IPS-20b (cell line): ENCODE measurements at regions not wholly inside any gene's neighbourhood (a gene's known extent, or its start where the extent isn't known, plus 50 kb on each side); places are given as distances from the start of the nearest gene placed in this dataset.

ENCODE experiments used
- H3K27ac ChIP-seq: one replicate; pipeline ENCODE4 v1.5.1; 2013; ENCODE audit warnings: low read length
- H3K27me3 ChIP-seq: 2 replicates; pipeline ENCODE4 v1.6.1; 2013; ENCODE audit warnings: mild to moderate bottlenecking, low read length, inconsistent platforms; ENCODE audit not compliant: insufficient read depth
- H3K36me3 ChIP-seq: 2 replicates; pipeline ENCODE4 v1.6.1; 2013; ENCODE audit warnings: low read depth, mild to moderate bottlenecking, inconsistent platforms, low read length, moderate library complexity; ENCODE audit not compliant: insufficient read depth
- H3K4me1 ChIP-seq: 2 replicates; pipeline ENCODE4 v1.6.1; 2013; ENCODE audit warnings: mild to moderate bottlenecking, control low read depth, inconsistent platforms, low read length, moderate library complexity; ENCODE audit not compliant: insufficient read depth
- H3K4me3 ChIP-seq: 2 replicates; pipeline ENCODE4 v1.5.1; 2013; ENCODE audit warnings: mild to moderate bottlenecking, low read length, inconsistent platforms
- H3K9ac ChIP-seq: 2 replicates; pipeline ENCODE4 v1.6.1; 2013; ENCODE audit warnings: low read depth, mild to moderate bottlenecking, inconsistent platforms, low read length, moderate library complexity
- H3K9me3 ChIP-seq: 2 replicates; pipeline ENCODE4 v1.6.1; 2013; ENCODE audit warnings: mild to moderate bottlenecking, low read depth, low read length, inconsistent platforms; ENCODE audit not compliant: insufficient read depth

DNA sequence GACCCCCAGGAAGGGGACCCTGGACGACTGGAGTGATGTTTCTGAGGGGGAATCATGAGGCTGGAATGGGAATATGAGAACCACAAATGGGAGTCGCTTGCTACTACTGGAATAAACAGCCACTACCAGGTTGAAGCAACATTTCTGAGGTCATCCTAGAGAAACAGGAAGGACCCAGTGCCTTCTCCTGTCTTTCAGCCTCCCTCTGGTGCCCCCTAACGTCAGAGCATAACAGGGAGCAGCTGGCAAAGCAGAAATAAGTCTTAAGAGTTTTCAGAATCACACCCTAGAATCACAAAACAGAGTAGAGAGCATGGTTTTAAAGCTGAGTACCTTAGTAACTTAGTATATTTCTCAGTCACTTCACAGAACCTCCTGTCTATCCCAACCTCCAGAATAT is 347.8 kb upstream of the PITX2 start:
- H3K36me3 ChIP-seq: no peaks in the 10 kb centered on the region
- no peak overlapping the region for H3K9ac ChIP-seq
- no peaks in the 10 kb centered on the region for H3K4me1 ChIP-seq
- no peak overlapping the region for H3K4me3 ChIP-seq
- no peaks in the 10 kb centered on the region for H3K9me3 ChIP-seq
- H3K27me3 ChIP-seq: 0 out of 2 replicates have a peak, but pooled peaks cover 3% of the 10 kb centered on the region
- no peak overlapping the region for H3K27ac ChIP-seq

DNA sequence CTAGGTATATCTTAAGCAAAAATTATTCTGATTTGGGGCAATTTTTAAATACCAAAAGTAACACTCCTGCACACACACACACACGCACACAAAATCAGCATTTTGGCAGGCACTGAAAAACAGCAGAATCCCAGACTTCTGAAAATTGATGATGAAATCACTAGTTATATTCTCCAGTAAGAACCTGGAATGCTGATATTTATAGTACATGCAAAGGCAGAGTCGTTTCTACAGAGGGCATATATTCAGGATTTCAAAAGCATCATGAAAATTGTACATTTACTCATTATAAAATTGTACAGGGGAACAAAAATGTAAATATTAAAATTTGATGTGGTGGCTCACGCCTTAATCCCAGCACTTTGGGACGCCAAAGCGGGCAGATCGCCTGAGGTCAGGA is 352.5 kb upstream of the PITX2 start:
- no peak overlapping the region for H3K9ac ChIP-seq
- H3K4me1 ChIP-seq: no peaks in the 10 kb centered on the region

DNA sequence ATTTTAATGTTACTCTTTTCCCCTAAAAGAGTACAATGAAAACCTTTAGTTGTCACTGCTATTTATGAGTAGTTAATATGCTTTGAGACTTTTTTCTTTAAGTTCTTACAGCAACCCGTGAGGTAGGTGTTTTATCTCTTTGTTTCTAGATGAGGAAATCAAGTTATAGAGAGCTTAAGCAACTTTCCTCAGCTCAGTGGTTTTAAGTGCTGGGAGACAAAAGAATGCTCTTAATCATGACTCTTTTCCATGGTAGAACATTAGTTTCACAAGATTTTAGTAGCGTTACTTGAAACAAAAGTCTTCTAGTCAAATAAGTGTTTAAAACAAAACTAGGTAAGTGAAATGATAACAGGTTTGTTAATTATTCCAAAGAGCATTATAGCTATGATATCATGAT is 354.7 kb upstream of the PITX2 start:
- H3K27ac ChIP-seq: no peak overlapping the region
- no peaks in the 10 kb centered on the region for H3K9me3 ChIP-seq
- no peak overlapping the region for H3K4me3 ChIP-seq
- H3K4me1 ChIP-seq: no peaks in the 10 kb centered on the region
- H3K36me3 ChIP-seq: no peaks in the 10 kb centered on the region
- no peaks in the 10 kb centered on the region for H3K27me3 ChIP-seq
- no peak overlapping the region for H3K9ac ChIP-seq

More for the DNA sequence above, 352.5 kb upstream of the PITX2 start:
- Histone ChIP-seq H3K4me3 (no peak overlapping the region), H3K27me3 (0 out of 2 replicates have a peak, but pooled peaks cover 3% of the 10 kb centered on the region), H3K9me3 (no peaks in the 10 kb centered on the region), H3K27ac (no peak overlapping the region), H3K36me3 (no peaks in the 10 kb centered on the region)

DNA sequence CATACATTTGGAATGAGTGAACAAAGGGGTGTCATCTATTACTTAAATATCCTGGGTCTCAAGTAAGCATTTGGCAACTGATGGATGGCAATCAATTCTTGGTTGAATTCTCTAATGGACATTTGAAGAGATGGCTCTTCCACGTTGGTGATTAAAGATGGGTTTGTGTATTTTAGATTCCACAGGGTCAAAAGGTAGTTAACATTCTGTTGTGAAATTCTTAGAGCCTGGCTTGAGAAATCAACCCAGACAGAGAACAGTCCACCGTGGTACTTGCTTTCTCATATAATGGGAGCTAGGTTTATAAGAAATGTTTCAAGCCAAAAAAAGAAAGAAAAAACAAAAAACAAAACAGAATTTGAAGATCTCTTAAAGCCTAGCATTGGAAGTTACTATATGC is 355.9 kb upstream of the PITX2 start:
- H3K4me1 ChIP-seq: no peaks in the 10 kb centered on the region
- no peak overlapping the region for H3K9ac ChIP-seq
- no peak overlapping the region for H3K27ac ChIP-seq
- H3K4me3 ChIP-seq: no peak overlapping the region
- H3K9me3 ChIP-seq: no peaks in the 10 kb centered on the region
- H3K27me3 ChIP-seq: no peaks in the 10 kb centered on the region
- H3K36me3 ChIP-seq: no peaks in the 10 kb centered on the region

DNA sequence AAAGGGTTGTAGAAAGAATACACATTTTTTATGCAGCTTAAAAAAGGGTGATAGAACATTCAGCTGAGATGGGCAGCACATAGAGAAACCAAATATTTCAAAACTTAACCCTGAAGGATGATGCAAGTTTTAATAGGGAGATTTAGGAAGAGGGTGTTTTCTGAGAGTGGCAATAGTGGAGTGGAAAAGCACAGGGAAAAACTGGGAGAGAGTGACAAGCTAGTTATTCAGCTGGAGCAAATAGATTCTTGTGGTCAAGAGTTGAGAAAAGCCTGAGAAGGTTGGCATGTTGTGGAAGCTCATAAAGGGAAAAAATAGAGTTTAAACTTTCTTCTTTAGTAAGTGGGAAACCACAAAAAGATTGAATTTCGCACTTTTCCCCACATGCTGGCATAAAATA is 359.6 kb upstream of the PITX2 start:
- Histone ChIP-seq H3K4me1 (no peaks in the 10 kb centered on the region), H3K27ac (no peak overlapping the region), H3K4me3 (no peak overlapping the region), H3K9me3 (no peaks in the 10 kb centered on the region), H3K36me3 (no peaks in the 10 kb centered on the region), H3K27me3 (no peaks in the 10 kb centered on the region), H3K9ac (no peak overlapping the region)

DNA sequence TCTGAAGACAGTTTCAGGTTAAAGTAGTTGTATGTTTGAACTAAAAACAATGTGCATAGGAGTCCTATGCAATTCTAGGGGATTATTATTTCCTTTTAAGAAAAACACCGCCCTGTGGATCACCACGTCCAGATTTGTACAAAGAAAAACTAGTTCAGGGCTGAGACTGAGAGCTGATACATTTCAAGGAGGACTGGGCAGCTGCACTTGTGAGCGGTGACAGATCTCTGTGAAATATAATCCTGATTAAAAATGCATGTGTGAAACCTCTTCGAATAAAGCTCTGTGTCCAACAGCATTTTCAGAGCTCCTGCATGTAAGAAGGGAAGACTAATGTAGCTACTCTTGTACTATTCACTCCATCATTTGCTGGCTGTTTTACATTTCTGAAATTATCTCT is 365.8 kb upstream of the PITX2 start:
- no peak overlapping the region for H3K9ac ChIP-seq
- no peak overlapping the region for H3K4me3 ChIP-seq
- no peak overlapping the region for H3K27ac ChIP-seq
- no peaks in the 10 kb centered on the region for H3K4me1 ChIP-seq
- no peaks in the 10 kb centered on the region for H3K27me3 ChIP-seq
- H3K36me3 ChIP-seq: no peaks in the 10 kb centered on the region
- no peaks in the 10 kb centered on the region for H3K9me3 ChIP-seq

DNA sequence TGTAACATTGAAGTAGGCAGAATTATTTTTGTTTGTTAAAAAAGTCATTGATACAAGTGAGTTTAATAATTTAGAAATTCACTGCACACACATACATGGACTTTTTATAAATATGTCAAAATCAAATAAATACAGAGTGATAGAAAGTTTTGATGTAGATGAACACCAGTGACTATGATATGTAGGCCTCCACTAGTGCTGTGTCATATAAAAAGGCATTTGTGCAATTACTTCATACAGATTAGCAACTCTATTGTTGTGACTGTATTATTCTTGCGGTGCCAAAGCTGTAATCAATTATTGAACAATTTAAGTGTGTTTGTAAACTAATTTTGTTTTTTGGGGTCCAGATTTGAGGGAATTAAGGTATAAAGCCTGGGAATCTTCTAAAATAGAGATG is 366.2 kb upstream of the PITX2 start:
- H3K4me3 ChIP-seq: no peak overlapping the region
- no peaks in the 10 kb centered on the region for H3K4me1 ChIP-seq
- H3K9me3 ChIP-seq: no peaks in the 10 kb centered on the region
- no peak overlapping the region for H3K27ac ChIP-seq
- no peak overlapping the region for H3K9ac ChIP-seq
- no peaks in the 10 kb centered on the region for H3K36me3 ChIP-seq
- H3K27me3 ChIP-seq: no peaks in the 10 kb centered on the region

DNA sequence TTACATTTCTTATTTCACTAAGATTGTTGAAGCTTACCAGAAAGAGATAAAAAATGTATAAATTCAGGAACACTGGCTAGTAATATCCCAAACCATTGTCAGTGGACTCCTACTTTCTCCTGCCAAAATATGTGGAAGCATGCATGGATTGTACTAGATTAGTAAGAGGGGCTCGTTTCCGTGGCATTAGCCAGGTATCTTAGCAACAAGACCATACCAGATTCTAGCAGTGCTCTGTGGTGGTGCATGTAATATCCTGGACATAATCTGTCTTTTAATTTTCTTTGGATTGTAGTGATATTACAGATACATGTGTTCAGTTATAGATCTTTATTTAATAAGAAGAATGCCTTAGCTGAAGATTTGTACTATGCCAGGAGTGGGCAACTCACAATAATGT is 371.9 kb upstream of the PITX2 start:
- Histone ChIP-seq H3K4me1 (no peaks in the 10 kb centered on the region), H3K9me3 (no peaks in the 10 kb centered on the region), H3K9ac (no peak overlapping the region), H3K4me3 (no peak overlapping the region), H3K27ac (no peak overlapping the region), H3K27me3 (no peaks in the 10 kb centered on the region), H3K36me3 (no peaks in the 10 kb centered on the region)

DNA sequence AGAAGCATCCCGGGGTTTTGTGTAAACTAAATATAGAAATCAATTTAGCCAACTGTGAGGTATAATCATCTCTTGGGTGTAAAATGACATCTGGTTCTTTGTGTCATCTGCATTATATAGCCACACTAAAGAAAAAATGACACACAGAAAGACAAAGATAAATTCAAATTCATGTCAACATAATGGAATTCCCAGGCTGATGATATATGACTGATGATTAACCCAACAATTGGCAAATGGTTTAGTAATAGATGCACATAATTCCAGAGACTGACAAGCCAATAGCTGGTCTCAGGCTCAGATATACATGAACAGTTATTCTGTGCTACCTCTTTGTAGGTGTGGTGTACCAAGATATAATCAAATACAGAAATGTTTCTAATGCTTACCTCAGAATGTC is 375.4 kb upstream of the PITX2 start:
- no peak overlapping the region for H3K9ac ChIP-seq
- no peak overlapping the region for H3K4me3 ChIP-seq
- no peaks in the 10 kb centered on the region for H3K4me1 ChIP-seq
- no peaks in the 10 kb centered on the region for H3K36me3 ChIP-seq
- H3K9me3 ChIP-seq: no peaks in the 10 kb centered on the region
- H3K27ac ChIP-seq: no peak overlapping the region
- H3K27me3 ChIP-seq: no peaks in the 10 kb centered on the region

DNA sequence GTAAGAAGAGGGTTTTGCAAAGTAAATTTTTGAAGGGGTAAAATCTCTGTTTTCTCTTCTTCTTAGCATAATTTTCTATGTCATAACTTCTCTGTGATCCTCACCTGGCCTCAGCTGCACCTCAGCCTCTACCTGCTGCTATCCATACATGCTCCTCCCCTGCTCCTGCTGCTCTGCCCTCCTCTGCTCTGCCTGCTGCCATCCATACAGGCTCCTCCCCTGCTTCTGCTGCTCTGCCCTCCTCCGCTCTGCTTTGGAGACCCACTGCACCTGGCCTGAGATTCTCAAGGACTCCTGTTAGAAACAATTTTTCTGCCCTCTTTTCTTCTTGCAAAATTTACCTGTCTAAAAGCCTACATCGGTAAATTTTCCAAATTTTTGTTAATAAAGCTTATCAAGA is 388.6 kb upstream of the PITX2 start:
- Histone ChIP-seq H3K36me3 (no peaks in the 10 kb centered on the region), H3K9me3 (no peaks in the 10 kb centered on the region), H3K27ac (no peak overlapping the region), H3K9ac (no peak overlapping the region), H3K4me3 (no peak overlapping the region), H3K27me3 (no peaks in the 10 kb centered on the region), H3K4me1 (no peaks in the 10 kb centered on the region)

DNA sequence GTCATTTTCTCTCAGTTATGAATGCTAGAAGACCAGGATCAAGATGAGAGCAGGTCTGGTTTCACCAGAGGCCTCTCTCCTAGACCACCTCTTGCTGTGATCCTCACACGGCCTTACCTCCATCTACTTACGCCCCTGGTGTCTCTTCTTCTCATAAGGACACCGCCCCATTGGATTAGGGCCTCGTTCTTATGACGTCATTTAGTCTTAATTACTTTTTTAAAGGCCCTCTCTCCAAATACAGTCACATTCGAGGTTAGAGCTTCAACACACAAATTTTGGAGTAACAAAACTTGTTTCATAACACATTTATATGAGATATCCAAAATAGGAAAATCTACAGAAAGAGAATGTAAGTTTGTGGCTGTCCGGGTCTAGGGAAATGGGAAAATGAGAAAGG is 391.0 kb upstream of the PITX2 start:
- no peaks in the 10 kb centered on the region for H3K9me3 ChIP-seq
- H3K9ac ChIP-seq: no peak overlapping the region
- H3K4me1 ChIP-seq: no peaks in the 10 kb centered on the region
- no peak overlapping the region for H3K27ac ChIP-seq
- no peaks in the 10 kb centered on the region for H3K36me3 ChIP-seq
- H3K27me3 ChIP-seq: no peaks in the 10 kb centered on the region
- H3K4me3 ChIP-seq: no peak overlapping the region

DNA sequence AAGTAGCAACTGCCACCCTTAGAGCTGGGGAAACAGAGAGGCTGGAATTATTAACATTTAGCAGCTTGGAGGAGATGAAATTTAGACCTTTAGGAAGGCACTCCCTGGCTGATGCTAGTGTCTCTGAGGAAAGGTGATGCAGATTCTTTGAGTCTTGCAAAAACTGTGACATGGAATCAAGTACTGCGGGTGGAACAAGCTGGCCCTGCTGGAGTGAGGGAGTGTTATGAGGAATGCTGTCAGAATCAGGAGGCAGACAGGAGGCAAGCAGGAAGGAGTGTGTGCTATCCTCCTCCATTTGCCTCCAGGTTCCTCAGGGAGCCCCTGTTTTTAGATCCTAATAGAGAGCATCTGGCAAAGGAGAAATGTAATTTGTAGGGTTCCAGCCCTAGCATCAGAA is 391.7 kb upstream of the PITX2 start:
- no peak overlapping the region for H3K9ac ChIP-seq
- H3K9me3 ChIP-seq: no peaks in the 10 kb centered on the region
- no peaks in the 10 kb centered on the region for H3K27me3 ChIP-seq
- no peaks in the 10 kb centered on the region for H3K4me1 ChIP-seq
- H3K4me3 ChIP-seq: no peak overlapping the region
- H3K27ac ChIP-seq: no peak overlapping the region
- no peaks in the 10 kb centered on the region for H3K36me3 ChIP-seq

DNA sequence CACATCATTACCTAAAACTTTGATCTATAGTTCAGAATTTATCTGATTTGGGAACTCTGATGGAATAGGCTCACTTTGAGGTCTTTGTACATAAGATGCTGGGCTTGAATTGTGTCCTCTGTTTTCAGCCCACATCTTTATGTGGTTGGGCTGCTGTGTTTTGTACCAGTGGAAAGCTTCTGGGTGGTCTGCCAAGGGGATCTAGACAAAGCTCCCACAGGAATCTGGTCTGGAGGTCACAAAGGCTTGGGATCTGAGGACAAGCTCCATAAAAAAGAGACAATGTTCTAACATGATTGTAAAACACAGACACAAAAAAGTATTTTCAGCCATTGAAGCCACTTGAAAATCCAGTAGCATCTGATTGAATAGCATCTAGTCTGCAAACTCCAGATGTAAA is 393.5 kb upstream of the PITX2 start:
- Histone ChIP-seq H3K4me1 (no peaks in the 10 kb centered on the region), H3K9me3 (no peaks in the 10 kb centered on the region), H3K27ac (no peak overlapping the region), H3K27me3 (no peaks in the 10 kb centered on the region), H3K9ac (no peak overlapping the region), H3K36me3 (no peaks in the 10 kb centered on the region), H3K4me3 (no peak overlapping the region)
